ENCODE measurements at regions not wholly inside any gene's neighbourhood (a gene's known extent, or its start where the extent isn't known, plus 50 kb on each side); places are given as distances from the start of the nearest gene placed in this dataset.

GRCh38 chr1:30039354-30040080 is 683.9 kb downstream of the MATN1 start:
- Mint-ChIP-seq H3K27ac (ENCODE audit: low read depth) (no peak overlapping the region), H3K4me3 (no peak overlapping the region), H3K36me3 (ENCODE audit: insufficient read depth) (no peaks in the 10 kb centered on the region), H3K4me1 (peaks cover 25% of the 10 kb centered on the region), H3K9me3 (no peaks in the 10 kb centered on the region), H3K27me3 (peaks cover 21% of the 10 kb centered on the region)
- no peak for ATAC-seq (replicated peaks; ENCODE audit: extremely low read depth, poor library complexity, severe bottlenecking)
- DNase-seq (ENCODE audit: low spot score in 2 of 2), result no peak

GRCh38 chr1:30038134-30039025 is 685.0 kb downstream of the MATN1 start:
- no peak for ATAC-seq (replicated peaks; ENCODE audit: extremely low read depth, poor library complexity, severe bottlenecking)
- Mint-ChIP-seq H3K36me3 (ENCODE audit: insufficient read depth) (no peaks in the 10 kb centered on the region), H3K4me3 (no peak overlapping the region), H3K27ac (ENCODE audit: low read depth) (no peak overlapping the region), H3K27me3 (peaks cover 21% of the 10 kb centered on the region), H3K4me1 (peaks cover 14% of the 10 kb centered on the region), H3K9me3 (no peaks in the 10 kb centered on the region)
- DNase-seq (ENCODE audit: low spot score in 2 of 2), result no peak

DNA sequence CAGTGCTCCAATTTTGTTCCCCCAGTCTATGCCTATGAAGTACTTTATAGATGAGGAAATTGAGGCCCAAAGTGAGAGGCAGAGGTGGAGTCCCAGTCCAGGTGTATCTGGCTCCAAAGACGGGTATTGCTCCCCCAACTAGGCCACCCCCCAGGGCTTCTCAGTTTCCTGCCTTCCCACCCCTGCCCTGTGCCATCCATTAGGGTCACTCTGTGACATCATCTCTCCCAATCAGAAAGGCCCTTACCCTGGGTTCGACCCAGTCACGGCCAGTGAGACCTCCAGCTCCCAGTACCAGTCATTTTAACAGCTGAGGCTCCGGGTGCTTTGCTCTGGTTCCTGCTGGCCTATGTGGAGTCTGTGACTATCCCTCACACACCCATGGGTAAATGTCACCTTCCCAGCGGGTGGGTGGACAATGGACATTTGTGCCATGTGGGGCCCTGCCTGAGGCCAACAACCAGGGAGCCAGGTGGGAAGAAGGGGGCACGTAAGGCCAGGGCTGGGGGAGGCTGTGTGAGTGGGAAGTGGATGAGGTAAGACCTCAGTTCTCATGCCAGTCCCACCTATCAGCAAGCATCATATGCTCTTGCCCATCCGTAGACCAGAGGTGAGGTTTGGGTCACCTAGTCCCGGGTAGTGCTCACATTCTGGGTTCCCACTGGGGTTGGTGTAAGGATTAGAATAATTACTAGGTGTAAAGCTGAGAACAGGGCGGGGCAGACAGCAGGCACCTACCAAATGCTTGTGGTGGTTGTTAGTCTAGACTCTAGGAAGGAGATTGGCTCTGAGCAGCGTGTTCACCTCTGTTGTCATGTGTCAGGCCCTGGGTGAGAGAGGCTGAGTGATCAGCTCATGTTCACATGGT is 685.9 kb downstream of the MATN1 start:
- Mint-ChIP-seq H3K4me3 (no peak overlapping the region), H3K4me1 (peaks cover 10% of the 10 kb centered on the region), H3K27me3 (peaks cover 21% of the 10 kb centered on the region), H3K36me3 (ENCODE audit: insufficient read depth) (no peaks in the 10 kb centered on the region), H3K27ac (ENCODE audit: low read depth) (no peak overlapping the region), H3K9me3 (peaks cover 5% of the 10 kb centered on the region)
- ATAC-seq (replicated peaks; ENCODE audit: extremely low read depth, poor library complexity, severe bottlenecking) (no peak), DNase-seq (ENCODE audit: low spot score in 2 of 2) (peak in 1 of 2 donors; percentile 1)

DNA sequence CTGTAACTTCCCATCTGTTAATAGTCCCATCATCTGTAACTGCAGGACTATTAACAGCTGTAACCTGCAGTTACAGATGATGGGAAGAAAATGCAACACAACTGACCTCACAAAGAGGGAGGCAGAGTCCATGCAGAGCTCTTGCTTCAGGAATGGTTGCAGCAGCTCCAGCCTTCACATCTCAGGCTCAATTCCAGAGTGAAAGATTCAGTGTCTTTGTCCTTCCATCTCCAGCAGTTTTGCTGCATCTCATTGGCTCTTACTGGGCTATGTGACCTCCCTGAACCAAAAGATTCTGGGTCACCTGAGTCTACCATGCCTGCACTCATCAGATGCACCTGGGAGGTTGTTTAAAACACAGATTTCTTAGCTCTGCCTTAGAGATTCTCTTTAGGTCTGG is 686.7 kb downstream of the MATN1 start:
- peaks cover 5% of the 10 kb centered on the region for H3K9me3 Mint-ChIP-seq
- no peak overlapping the region for H3K27ac Mint-ChIP-seq (ENCODE audit: low read depth)
- peaks cover 10% of the 10 kb centered on the region for H3K4me1 Mint-ChIP-seq
- H3K27me3 Mint-ChIP-seq, result peaks cover 21% of the 10 kb centered on the region
- H3K4me3 Mint-ChIP-seq, result no peak overlapping the region
- H3K36me3 Mint-ChIP-seq (ENCODE audit: insufficient read depth), result no peaks in the 10 kb centered on the region
- ATAC-seq (replicated peaks; ENCODE audit: extremely low read depth, poor library complexity, severe bottlenecking) (no peak), DNase-seq (ENCODE audit: low spot score in 2 of 2) (no peak)

DNA sequence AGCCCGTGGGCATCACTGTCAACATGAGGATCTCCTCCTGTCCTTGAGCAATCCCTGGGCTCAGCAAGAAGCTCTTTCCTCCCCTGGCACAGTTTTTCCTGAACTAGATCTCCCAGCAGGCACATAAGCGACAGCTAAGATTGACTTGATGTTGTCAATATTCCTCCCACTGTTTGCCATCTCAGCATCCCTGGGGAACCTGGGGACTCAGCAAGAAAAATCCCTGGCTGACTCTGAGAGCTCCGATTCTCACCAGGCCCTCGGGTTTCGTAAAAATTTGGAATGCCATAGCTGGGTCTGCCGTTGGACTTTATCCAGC is 687.2 kb downstream of the MATN1 start:
- Mint-ChIP-seq H3K9me3 (peaks cover 5% of the 10 kb centered on the region), H3K27ac (ENCODE audit: low read depth) (no peak overlapping the region)

GRCh38 chr1:30035522-30036228 is 687.7 kb downstream of the MATN1 start:
- H3K4me1 Mint-ChIP-seq, result peaks cover under 1% of the 10 kb centered on the region
- ATAC-seq (replicated peaks; ENCODE audit: extremely low read depth, poor library complexity, severe bottlenecking), result no peak
- H3K36me3 Mint-ChIP-seq (ENCODE audit: insufficient read depth), result no peaks in the 10 kb centered on the region
- H3K4me3 Mint-ChIP-seq, result no peak overlapping the region
- DNase-seq (ENCODE audit: low spot score in 2 of 2), result peak in 1 of 2 donors; percentile 4
- H3K27ac Mint-ChIP-seq (ENCODE audit: low read depth), result no peak overlapping the region
- H3K9me3 Mint-ChIP-seq, result peaks cover 5% of the 10 kb centered on the region
- H3K27me3 Mint-ChIP-seq, result peaks cover 22% of the 10 kb centered on the region

More for the DNA sequence above, 687.2 kb downstream of the MATN1 start:
- Mint-ChIP-seq H3K4me3 (no peak overlapping the region), H3K4me1 (peaks cover 5% of the 10 kb centered on the region), H3K27me3 (peaks cover 21% of the 10 kb centered on the region), H3K36me3 (ENCODE audit: insufficient read depth) (no peaks in the 10 kb centered on the region)
- DNase-seq (ENCODE audit: low spot score in 2 of 2) (peak in 1 of 2 donors; percentile 3), ATAC-seq (replicated peaks; ENCODE audit: extremely low read depth, poor library complexity, severe bottlenecking) (no peak)

DNA sequence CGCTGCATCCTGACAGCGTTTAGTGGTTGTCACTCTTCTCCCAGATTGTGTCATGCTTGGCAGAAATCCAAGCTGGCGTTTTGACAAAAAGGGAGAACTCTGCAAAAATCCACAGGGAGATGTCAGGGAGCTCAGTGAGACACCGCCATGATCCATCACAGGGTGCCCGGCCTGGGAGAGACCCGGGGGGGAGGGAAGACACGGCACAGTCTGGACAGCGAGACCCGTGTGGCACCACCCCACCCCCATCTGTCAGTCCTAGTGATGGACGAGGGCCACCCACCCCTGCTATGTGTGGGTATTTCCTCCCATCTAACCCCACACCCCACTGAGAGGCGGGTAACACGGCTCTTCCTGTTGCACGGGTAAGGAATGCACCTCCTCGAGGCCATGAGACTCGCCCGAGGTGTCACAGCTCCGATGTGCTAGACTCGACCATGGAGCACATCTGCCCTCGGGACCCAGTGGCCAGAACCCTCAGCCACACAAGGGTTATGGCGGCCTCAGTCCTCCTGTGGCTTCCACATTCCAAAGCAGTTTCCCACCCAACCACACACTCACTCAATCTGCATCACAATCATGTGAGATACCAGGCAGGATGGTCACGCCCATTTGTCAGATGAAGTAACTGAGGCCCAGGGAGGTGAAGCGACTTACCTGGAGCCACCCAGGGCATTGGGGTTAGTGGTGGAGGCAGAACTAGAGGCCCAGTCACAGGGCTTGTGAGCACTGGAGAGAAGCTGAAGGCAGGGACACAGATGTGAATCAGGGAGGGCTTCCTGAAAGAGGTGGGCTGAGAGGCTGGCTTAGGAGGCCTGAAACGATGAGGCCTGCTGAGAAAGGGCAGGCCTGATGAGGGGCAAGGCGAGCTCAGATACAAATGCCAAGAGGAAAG is 688.5 kb downstream of the MATN1 start:
- no peak overlapping the region for H3K27ac Mint-ChIP-seq (ENCODE audit: low read depth)
- no peak overlapping the region for H3K4me3 Mint-ChIP-seq
- peaks cover 5% of the 10 kb centered on the region for H3K9me3 Mint-ChIP-seq
- ATAC-seq (replicated peaks; ENCODE audit: extremely low read depth, poor library complexity, severe bottlenecking), result no peak
- no peaks in the 10 kb centered on the region for H3K4me1 Mint-ChIP-seq
- H3K27me3 Mint-ChIP-seq, result peaks cover 27% of the 10 kb centered on the region
- DNase-seq (ENCODE audit: low spot score in 2 of 2), result peak in 1 of 2 donors; percentile 2
- no peaks in the 10 kb centered on the region for H3K36me3 Mint-ChIP-seq (ENCODE audit: insufficient read depth)

DNA sequence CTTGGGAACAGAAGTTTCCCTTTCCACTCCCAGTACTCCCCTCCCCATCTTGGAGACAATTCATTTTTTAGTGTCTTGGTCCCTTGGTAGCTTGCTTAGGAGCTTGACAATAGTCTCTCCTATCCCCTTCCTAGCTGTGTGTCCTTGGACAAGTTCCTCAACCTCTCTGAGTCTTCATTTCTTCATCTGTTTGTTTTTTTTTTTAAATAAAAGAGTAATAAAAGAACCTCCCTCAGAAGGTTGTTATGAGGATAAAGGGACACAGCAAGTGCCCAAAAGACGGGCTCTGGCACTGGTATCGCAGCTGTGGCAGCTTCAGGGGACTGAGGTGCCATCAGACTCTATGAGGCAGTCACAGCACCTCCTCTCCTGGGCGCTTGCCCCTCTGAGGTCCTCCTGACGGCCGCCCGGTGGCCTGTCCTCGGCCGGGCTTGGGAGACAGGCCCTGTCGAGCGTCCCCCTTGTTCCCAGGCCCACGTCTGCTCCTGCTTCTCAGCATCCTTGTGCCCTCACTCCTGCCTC is 689.2 kb downstream of the MATN1 start:
- DNase-seq (ENCODE audit: low spot score in 2 of 2), result no peak
- Mint-ChIP-seq H3K27ac (ENCODE audit: low read depth) (no peak overlapping the region), H3K27me3 (peaks cover 27% of the 10 kb centered on the region), H3K9me3 (peaks cover 5% of the 10 kb centered on the region), H3K4me1 (no peaks in the 10 kb centered on the region), H3K36me3 (ENCODE audit: insufficient read depth) (no peaks in the 10 kb centered on the region), H3K4me3 (no peak overlapping the region)
- no peak for ATAC-seq (replicated peaks; ENCODE audit: extremely low read depth, poor library complexity, severe bottlenecking)

DNA sequence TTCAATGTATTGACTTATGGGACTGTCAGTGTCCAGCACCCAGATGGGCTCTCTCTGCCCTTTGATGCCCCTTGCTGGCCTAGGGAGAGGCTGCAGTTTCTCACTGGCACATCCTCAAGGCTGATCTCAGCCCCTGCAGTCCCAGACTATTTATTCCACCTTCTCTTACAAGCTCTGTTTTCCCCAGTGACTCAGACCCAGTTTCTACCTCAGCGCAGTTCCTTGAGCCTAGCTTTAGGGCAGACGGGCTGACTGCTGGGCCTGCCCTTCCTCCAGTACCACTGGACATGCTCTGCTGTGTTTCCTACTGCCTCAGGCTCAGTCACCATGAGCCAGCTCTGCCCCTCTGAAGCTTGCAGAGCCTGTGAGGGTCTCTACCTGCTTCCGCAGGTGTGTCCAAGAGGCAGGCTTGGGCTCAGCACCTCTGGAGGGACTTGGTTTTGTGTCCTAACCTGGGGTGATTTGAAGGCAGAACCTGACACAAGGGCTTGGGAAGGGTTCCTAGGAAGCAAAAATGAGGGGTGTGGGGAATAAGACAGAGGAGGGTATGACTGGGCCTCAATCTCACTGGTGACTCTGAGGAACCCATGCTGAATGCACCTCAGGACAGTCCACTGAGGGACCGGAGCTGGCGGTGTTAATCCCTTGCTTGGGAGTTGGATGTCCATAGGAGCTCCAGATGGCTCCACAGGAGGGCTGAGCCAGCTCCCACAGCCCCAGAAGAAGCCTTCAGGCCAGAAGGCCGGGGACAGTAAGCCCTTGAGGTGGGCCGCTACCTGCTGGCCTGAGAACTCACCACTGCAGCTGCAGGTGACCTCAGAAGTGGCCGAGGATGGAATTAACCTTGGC is 689.9 kb downstream of the MATN1 start:
- Mint-ChIP-seq H3K9me3 (peaks cover 5% of the 10 kb centered on the region), H3K4me3 (no peak overlapping the region), H3K27me3 (peaks cover 27% of the 10 kb centered on the region), H3K27ac (ENCODE audit: low read depth) (no peak overlapping the region), H3K4me1 (no peaks in the 10 kb centered on the region), H3K36me3 (ENCODE audit: insufficient read depth) (no peaks in the 10 kb centered on the region)
- DNase-seq (ENCODE audit: low spot score in 2 of 2) (peak in 1 of 2 donors; percentile 4), ATAC-seq (replicated peaks; ENCODE audit: extremely low read depth, poor library complexity, severe bottlenecking) (no peak)

DNA sequence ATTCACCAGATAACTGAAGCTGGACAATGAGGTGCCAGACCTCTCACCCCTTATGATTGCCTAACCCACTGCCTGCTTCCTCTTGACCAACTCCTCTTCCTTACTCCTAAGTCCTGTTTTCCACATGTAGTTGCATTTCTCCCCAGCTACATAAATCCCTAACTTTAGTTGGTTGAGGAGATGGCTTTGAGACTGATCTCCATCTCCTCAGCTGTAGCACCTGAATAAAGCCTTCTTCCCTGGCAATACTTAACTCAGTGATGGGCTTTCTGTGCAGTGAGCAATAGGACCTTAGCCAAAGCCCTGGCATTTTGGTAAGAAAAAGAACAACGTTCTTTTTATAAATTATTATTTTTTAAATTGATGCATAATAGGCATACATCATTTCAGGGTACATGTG is 691.1 kb downstream of the MATN1 start:
- H3K4me1 Mint-ChIP-seq, result no peaks in the 10 kb centered on the region
- DNase-seq (ENCODE audit: low spot score in 2 of 2) (no peak), ATAC-seq (replicated peaks; ENCODE audit: extremely low read depth, poor library complexity, severe bottlenecking) (no peak)
- peaks cover 29% of the 10 kb centered on the region for H3K27me3 Mint-ChIP-seq
- no peak overlapping the region for H3K4me3 Mint-ChIP-seq
- no peaks in the 10 kb centered on the region for H3K36me3 Mint-ChIP-seq (ENCODE audit: insufficient read depth)
- no peak overlapping the region for H3K27ac Mint-ChIP-seq (ENCODE audit: low read depth)
- H3K9me3 Mint-ChIP-seq, result peaks cover 5% of the 10 kb centered on the region
